ENCODE measurements at regions not wholly inside any gene's neighbourhood (a gene's known extent, or its start where the extent isn't known, plus 50 kb on each side); places are given as distances from the start of the nearest gene placed in this dataset.

DNA sequence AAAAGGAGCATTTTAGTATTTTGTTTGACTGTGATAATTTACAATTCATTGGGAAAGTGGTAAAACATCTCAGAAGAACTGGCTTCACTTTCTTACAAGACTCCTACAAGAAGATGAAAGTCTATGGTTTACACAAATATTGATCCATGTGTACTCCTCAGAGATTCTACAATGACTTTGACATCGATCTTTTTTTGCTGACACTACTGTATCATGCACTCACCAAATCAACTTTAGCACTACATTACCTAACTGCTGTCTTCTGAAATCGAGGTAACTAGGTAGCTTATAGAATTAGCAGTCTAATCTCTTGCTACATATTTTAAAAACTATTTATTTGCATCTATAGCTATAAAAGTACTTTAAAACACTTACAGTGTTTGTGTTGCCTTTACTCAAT, 757.6 kb downstream of the TBL1XR1 start:
- TF ChIP-seq SPI1 (IDR thresholded peaks at IDR 0.05; ENCODE audit: low read depth, low read length) (no peak), POLR2AphosphoS5 (IDR thresholded peaks at IDR 0.05; ENCODE audit: low read depth, low read length) (no peak), TAF1 (IDR thresholded peaks at IDR 0.05; ENCODE audit: low read depth, low read length) (no peak), POLR2A (IDR thresholded peaks at IDR 0.05; ENCODE audit: low read depth, low read length) (no peak)

All from GM12891 (cell line).